HG03097 (cell line): ENCODE measurements at regions not wholly inside any gene's neighbourhood (a gene's known extent, or its start where the extent isn't known, plus 50 kb on each side); places are given as distances from the start of the nearest gene placed in this dataset.

Source experiments
- ATAC-seq: cut with Tn5 transposase; IDR thresholded peaks from one replicate; pipeline ENCODE4 v1.9.1; 2021; ENCODE audit not compliant: unreplicated experiment, low FRiP score

DNA sequence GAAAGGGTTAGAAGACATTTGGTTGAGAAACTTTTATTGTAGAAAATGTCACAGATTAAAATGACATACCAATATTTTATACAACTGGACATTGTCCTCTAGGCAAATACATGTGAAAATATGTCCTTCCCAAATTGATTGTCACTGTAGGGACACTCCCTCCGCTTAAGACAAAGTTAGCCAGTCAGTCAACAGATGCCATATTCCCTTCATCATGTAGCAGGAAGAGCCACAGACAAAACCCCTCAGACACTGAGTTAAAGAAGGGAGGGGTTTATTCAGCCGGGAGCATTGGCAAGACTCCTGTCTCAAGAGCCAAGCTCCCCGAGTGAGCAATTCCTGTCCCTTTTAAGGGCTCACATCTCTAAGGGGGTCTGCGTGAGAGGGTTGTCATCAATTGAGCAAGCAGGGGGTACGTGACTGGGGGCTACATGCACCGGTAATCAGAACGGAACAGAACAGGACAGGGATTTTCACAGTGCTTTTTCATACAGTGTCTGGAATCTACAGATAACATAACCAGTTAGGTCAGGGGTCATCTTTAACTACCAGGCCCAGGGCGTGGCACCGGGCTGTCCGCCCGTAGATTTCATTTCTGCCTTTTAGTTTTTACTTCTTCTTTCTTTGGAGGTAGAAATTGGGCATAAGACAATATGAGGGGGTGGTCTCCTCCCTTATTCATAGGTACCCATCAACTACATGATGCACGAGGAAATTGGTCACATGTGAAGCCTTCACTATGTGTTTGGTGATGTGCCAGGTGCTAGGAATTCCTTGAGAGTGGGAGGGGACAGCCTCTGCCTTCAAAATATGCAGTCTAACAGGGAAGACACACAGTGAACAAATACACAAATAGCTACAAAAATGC is 155.7 kb upstream of the CDYL start:
- no peak for ATAC-seq

DNA sequence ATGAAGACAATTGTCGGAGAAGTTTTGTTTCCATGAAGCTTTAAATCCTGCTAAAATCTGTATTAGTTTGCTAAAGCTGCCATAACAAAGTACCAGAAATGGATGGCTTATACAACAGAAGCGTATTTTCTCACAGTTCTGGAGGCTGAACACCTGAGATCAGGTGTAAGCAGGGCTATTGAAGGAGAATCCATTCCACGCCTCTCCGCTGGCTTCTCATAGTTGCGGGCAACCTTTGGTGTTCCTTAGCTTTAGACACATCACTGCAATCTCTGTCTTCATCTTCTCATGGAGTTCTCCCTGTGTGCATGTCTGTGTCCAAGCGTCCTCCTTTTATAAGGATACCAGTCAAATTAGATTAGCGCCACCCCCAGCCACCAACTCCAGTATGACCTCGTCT is 159.9 kb upstream of the CDYL start:
- no peak for ATAC-seq

GRCh38 chr6:4615891-4616290 is 160.3 kb upstream of the CDYL start:
- no peak for ATAC-seq

GRCh38 chr6:4615231-4615630 is 161.0 kb upstream of the CDYL start:
- no peak for ATAC-seq

GRCh38 chr6:4614637-4615036 is 161.6 kb upstream of the CDYL start:
- ATAC-seq: no peak

DNA sequence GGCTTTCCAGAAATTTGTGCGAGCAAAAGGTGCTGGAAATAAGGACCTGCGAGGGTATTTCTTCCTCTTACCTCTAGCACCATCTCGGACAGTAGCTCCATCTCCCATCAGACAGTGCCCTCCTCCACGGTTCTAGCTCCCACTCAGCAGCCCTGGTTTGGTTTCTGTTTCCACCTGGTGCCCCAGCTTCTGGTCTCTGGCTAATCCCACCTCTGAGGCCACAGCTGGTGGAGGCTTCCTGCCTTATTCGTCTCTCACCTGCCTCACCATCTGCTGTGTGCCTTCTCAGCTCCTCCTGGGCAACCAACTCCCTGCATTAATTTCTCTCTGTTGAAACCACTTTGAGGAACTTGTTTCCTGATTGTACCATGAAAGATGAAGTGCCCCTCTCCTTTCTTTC is 162.4 kb upstream of the CDYL start:
- ATAC-seq: no peak

GRCh38 chr6:4613381-4613780 is 162.8 kb upstream of the CDYL start:
- no peak for ATAC-seq

GRCh38 chr6:4612636-4613171 is 163.5 kb upstream of the CDYL start:
- no peak for ATAC-seq

GRCh38 chr6:4611429-4612129 is 164.6 kb upstream of the CDYL start:
- ATAC-seq: no peak

- no peak for ATAC-seq
Measured at GRCh38 chr6:4610256-4610655, 165.9 kb upstream of the CDYL start.

DNA sequence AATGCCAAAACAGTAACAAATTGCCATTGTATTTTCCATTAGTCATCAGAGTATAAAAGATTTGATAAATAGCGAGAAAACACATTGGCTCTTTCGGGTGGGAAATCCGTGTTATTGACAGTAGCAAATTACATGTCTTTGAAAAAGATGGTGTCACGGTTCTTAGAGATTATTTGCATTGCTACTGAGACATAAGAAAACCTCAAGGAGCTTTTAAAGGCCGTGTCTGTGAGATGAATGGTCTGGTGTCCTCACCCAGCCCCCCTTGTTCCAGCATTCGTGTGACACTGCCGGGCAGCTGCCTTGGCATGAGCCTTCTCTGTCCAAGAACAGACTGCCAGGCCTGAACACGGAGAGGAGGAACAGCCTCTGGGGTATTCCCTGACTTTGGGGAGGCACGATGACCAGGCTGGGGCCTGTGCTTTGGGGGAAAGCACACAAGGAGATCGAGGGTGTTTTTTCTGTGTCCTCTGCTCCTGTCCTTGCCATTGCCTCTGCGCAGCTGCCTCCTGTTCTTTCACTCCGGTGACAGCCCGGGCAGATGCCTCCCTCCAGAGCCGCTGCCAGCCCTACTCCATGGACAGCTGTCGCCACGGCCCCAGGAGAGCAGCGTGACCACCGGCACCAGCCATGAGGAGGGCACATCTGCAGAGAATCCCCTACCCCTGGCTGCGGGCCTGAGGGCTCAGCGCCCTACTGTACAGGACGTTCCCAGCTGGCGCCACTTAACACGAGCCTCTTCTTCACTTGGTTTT is 167.7 kb upstream of the CDYL start:
- ATAC-seq: no peak

DNA sequence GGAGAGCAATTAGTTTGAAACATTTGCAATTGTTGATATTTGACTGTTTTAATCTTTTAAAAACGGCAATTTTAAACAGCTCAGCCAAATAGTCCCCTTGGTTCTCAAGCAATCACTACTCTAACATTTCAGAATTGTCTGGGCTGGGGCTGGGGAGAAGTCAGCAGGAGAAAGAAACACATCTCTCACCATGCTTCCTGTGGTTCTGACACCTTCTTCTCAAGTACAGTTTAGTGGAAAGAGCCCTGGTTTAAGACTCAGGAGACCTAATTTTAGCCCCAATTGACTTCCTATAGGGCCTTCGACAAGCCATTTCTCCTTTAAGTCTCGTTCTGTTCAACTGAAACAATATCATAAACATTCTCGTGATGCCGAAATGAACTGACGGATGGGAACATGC is 168.4 kb upstream of the CDYL start:
- ATAC-seq: no peak

DNA sequence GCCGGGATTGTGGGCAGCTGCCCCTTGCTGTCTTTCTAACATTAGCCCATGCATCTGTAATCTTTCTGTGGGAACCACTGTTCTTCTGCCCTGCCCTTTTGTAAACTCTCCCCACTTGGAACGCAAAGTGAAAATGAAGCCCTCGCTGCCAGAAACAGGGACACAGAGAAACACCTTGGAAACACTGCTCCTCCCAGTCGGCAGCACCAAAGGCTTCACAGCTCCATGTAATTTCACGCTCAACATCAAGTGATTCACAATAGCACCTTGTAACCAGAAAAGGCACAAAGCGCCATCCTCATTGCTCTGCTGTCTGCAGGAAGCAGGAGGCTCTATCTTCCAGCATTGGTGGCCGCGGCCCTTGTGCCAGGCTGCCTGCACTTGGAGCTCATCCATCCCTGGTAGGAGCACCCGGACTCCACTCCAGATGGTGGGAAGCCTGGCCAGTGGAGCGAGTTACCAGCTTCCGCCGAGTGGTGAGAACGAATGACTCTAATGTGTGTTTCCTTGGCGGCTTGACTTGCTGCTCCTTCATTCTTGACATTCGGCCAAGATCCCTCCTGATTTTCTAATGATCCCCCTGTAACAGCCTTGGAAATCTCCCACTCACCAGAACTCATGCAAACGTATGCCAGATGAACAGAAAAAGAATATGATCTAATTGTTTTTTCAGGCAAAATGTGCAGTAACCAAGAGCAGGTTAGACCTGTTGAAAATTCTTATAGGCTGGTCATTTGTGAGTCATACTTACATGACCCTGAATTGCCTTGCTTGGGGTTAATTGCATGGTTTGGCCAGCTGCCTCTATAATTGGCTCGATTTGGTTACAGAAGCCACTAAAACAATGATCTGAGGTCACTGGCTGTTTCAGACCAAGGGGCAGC is 169.1 kb upstream of the CDYL start:
- ATAC-seq: no peak

DNA sequence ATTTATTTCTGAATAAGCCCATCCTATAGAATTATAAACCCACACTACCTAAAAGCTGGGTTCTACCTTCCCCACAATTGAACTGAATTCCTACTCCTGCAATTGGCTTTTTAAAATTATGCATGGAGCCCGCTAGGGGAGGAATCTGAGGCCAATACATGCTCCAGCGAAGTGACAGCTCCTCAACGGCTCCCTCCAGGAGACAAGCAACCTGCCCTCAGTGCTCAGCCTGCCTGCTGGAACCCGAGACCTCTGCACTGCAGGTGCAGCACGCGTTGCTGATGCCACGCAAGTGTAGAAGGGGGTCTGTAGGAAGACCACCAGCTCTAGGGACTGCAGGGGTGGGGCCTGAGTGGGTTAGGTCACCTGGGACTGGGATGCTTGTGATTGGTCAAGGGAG is 170.2 kb upstream of the CDYL start:
- ATAC-seq: no peak

DNA sequence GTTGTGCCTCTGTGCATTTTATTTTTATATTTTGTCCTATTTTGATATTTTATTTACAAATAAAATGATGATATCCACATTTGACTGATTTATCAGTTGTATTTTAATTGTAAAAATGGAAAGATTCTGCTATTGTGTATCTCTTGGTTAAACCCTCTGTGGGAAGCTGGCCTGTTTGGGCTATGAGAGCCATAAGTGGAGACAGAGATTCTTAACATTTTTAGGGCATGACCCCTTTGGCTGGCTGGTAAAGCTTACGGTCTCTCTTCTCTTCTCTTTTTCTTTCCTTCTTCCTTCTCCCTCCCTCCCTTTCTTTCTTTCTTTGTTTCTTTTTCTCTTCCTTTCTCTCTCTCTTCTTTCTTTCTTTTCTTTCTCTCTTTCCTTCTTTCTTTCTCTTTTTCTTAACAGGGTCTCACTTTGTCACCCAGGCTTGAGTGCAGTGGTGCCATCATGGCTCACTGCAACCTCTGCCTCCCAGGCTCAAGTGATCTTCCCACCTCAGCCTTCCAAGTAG is 172.3 kb upstream of the CDYL start:
- ATAC-seq: no peak

- ATAC-seq: no peak
Measured at GRCh38 chr6:4603291-4603690, 172.9 kb upstream of the CDYL start.

- ATAC-seq: no peak
Measured at GRCh38 chr6:4599924-4600323, 176.3 kb upstream of the CDYL start.

DNA sequence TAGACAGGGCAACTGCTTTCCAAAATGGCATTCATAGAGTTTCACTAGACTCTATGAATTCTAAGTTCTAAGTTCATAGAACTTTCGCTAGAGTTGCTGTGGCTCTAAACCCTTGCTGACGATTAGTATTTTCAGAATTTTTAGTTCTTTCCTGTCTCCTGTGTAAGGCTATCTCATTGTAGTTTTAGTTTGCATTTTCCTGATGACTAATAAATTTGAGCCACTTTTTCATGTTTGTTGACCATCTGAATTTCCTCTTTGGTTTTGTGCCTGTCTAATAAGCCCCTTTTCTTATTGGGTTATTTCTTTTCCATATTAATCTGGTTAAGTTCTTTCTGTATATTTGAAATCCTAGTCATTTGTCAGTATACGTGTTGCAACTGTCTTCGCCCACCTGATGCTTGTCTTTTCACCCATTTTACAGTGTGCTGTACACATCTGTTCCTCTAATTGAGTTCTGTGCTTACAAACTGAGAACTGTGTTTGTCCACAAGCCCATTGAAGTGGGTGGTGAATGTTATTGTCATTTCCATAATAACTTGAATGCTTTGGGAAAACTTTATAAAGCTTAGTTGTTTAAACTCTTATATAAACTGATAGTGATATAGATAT is 177.7 kb upstream of the CDYL start:
- no peak for ATAC-seq

DNA sequence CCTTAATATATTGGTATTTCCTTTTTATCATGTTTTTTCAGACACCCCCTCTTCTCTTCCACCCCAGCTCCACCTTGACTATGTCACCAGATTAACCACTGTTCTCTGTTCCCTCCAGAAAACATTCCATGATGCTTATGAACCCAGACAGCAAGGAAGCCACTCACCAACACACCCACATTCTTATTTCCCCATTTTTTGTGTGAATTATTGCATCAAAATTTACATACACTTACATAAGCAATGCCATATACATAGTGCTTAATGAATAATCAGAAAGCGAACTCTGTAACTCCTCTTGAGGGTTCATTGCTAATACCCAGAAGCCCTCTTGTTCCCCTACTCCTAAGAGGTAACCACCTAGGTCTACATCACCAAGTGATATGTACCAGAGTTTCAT is 182.3 kb upstream of the CDYL start:
- no peak for ATAC-seq

GRCh38 chr6:4592026-4592425 is 184.2 kb upstream of the CDYL start:
- ATAC-seq: no peak
